ENCODE measurements at regions not wholly inside any gene's neighbourhood (a gene's known extent, or its start where the extent isn't known, plus 50 kb on each side); places are given as distances from the start of the nearest gene placed in this dataset.

DNA sequence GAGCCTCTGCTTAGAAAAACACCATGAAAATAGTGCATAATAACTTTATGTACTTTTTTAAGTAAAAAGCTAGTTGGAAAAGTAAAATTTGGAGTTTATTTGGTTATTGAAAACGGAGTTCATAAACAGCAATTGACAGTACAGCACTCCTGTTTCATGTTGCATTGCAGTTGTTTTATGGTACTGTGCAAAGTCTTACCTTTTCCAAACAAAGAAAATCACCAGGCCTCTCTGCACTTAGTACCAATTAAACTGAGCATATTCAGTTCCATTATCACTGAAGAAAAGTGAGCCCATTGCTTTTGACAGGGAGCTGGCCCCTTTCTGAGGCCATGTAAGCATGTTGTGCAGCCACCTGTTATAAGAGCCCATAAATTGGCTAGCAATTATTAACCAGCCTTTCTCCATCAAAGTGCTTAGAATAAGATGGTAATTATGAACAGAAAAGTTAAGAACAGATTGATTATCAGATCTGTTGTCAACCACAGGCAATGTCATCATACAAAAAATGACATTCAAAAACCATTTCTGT lies 376.6 kb upstream of the EMCN start:
- H3K27ac ChIP-seq = no peak overlapping the region
- H3K27me3 ChIP-seq = no peaks in the 10 kb centered on the region
- no peaks in the 10 kb centered on the region for H3K36me3 ChIP-seq
- DNase-seq (ENCODE audit: low read depth in 1 of 2, low spot score in 1 of 2) = no peak
- H3K9me3 ChIP-seq (ENCODE audit: low read depth) = no peaks in the 10 kb centered on the region
- TF ChIP-seq, protein P1, sequence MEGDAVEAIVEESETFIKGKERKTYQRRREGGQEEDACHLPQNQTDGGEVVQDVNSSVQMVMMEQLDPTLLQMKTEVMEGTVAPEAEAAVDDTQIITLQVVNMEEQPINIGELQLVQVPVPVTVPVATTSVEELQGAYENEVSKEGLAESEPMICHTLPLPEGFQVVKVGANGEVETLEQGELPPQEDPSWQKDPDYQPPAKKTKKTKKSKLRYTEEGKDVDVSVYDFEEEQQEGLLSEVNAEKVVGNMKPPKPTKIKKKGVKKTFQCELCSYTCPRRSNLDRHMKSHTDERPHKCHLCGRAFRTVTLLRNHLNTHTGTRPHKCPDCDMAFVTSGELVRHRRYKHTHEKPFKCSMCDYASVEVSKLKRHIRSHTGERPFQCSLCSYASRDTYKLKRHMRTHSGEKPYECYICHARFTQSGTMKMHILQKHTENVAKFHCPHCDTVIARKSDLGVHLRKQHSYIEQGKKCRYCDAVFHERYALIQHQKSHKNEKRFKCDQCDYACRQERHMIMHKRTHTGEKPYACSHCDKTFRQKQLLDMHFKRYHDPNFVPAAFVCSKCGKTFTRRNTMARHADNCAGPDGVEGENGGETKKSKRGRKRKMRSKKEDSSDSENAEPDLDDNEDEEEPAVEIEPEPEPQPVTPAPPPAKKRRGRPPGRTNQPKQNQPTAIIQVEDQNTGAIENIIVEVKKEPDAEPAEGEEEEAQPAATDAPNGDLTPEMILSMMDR (IDR thresholded peaks at IDR 0.05; ENCODE audit: low read depth, low read length) = no peak
- H3K4me3 ChIP-seq = no peak overlapping the region
- no peaks in the 10 kb centered on the region for H3K4me1 ChIP-seq (ENCODE audit: low read depth)

DNA sequence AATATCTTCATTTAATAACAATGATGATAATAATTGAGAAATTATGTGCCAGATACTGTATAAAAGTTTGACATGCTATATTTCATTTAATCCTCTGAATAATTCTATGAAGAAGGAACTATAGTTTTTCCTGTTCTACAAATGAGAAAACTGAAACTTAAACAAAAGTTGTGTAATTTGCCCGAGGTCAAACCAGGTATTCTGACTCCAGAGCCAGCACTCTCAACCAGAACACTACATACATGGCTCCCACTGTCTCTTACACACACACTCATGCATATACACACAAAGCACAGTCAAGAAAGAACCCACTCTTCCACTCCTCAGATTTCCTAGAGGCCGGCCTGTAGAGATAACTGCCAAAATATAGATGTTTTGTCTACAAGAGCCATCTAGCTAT lies 374.0 kb upstream of the EMCN start:
- Histone ChIP-seq H3K4me3 (no peak overlapping the region), H3K27me3 (no peaks in the 10 kb centered on the region), H3K36me3 (no peaks in the 10 kb centered on the region), H3K4me1 (ENCODE audit: low read depth) (no peaks in the 10 kb centered on the region), H3K9me3 (ENCODE audit: low read depth) (no peaks in the 10 kb centered on the region), H3K27ac (no peak overlapping the region)
- TF ChIP-seq, protein P1 (IDR thresholded peaks at IDR 0.05; ENCODE audit: low read depth, low read length) = no peak
- no peak for DNase-seq (ENCODE audit: low read depth in 1 of 2, low spot score in 1 of 2)

DNA sequence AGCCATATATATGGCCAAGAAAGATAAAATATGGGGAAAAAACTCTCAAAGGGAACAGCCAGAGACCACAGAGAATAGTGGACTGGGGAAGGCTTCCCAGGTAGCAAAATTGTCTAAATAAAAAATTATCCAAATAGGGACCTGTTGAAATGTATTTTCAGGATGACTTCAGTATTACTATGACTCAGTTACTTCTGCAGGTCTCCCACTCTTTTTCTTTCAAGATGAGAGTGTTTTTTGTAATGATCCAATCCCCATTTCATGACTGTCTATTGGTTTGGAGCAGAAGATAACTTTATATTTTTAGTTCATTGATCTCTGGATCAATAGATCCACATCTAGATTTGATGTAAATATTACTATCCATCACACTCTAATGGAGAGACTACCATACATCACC lies 372.1 kb upstream of the EMCN start:
- TF ChIP-seq, protein P1 (IDR thresholded peaks at IDR 0.05; ENCODE audit: low read depth, low read length) = no peak
- Histone ChIP-seq H3K36me3 (no peaks in the 10 kb centered on the region), H3K27ac (no peak overlapping the region), H3K4me3 (no peak overlapping the region), H3K9me3 (ENCODE audit: low read depth) (no peaks in the 10 kb centered on the region), H3K27me3 (no peaks in the 10 kb centered on the region), H3K4me1 (ENCODE audit: low read depth) (no peaks in the 10 kb centered on the region)
- no peak for DNase-seq (ENCODE audit: low read depth in 1 of 2, low spot score in 1 of 2)

DNA sequence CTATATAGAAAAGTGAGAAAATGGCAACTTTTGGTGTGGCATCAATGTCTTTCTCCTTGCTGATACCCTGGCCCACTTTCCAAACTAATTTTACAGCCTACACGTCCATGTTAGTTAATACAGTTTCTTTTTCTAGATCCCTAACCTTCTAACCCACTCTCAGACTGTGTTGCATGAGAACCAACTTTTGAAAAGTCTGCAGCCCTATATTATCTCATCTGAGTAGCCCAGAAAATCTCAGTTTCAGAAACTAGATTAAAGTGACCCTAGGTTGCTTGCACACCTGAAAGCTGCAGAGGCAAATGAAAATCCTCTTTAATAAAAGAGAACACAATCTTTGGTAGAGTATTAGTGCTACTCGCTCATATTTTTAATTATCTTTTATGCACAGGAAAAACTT lies 371.6 kb upstream of the EMCN start:
- H3K36me3 ChIP-seq = no peaks in the 10 kb centered on the region
- H3K4me1 ChIP-seq (ENCODE audit: low read depth) = no peaks in the 10 kb centered on the region
- no peak overlapping the region for H3K4me3 ChIP-seq
- H3K27ac ChIP-seq = no peak overlapping the region
- H3K27me3 ChIP-seq = no peaks in the 10 kb centered on the region
- no peaks in the 10 kb centered on the region for H3K9me3 ChIP-seq (ENCODE audit: low read depth)
- TF ChIP-seq, protein P1 (IDR thresholded peaks at IDR 0.05; ENCODE audit: low read depth, low read length) = no peak
- no peak for DNase-seq (ENCODE audit: low read depth in 1 of 2, low spot score in 1 of 2)

DNA sequence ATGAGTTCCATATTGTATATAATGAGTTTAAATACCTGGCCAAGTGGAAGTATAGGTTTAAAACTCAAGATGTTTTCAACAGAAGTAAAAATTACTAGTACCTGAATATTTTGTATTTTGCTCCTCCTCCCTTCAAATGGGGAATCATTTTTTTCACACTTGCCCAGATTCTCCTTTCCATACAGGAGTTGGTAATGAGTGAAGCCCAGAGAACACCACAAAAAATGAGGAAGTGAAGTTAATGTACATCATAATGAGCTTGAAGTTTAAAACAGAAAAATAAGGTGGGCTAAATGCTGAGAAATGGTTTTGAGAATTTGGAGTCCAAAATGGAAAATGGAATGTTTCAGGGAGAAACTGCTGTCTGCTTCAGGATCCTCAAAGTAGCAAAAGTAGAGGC lies 364.8 kb upstream of the EMCN start:
- Histone ChIP-seq H3K36me3 (no peaks in the 10 kb centered on the region), H3K27me3 (no peaks in the 10 kb centered on the region), H3K4me1 (ENCODE audit: low read depth) (peaks cover 7% of the 10 kb centered on the region), H3K9me3 (ENCODE audit: low read depth) (no peaks in the 10 kb centered on the region), H3K27ac (no peak overlapping the region), H3K4me3 (no peak overlapping the region)
- TF ChIP-seq, protein P1 (IDR thresholded peaks at IDR 0.05; ENCODE audit: low read depth, low read length) = no peak
- no peak for DNase-seq (ENCODE audit: low read depth in 1 of 2, low spot score in 1 of 2)

DNA sequence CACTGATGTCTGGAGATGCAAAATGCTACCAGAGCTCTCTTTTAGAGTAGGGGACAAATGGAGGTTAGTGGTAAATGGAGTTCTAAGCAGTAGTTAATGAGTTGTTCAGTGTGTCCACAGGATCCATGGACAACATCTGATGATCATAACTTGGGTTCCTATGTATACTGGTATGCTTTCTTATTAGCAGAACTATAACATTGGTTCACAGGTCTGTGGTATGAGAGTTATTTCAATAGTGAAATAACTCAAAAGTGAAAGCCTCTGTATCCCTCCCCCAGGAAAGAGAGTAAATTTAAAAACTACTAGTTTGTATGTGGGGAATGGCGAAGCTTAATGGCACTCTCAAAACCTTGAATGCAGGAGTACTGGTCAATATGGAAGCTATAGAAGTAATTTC lies 363.5 kb upstream of the EMCN start:
- TF ChIP-seq, protein P1 (IDR thresholded peaks at IDR 0.05; ENCODE audit: low read depth, low read length) = no peak
- H3K9me3 ChIP-seq (ENCODE audit: low read depth) = no peaks in the 10 kb centered on the region

More for the DNA sequence above, 363.5 kb upstream of the EMCN start:
- Histone ChIP-seq H3K36me3 (no peaks in the 10 kb centered on the region), H3K4me3 (no peak overlapping the region), H3K27ac (no peak overlapping the region), H3K27me3 (no peaks in the 10 kb centered on the region), H3K4me1 (ENCODE audit: low read depth) (peaks cover 7% of the 10 kb centered on the region)
- no peak for DNase-seq (ENCODE audit: low read depth in 1 of 2, low spot score in 1 of 2)

Measured in cardiac muscle cell (in vitro differentiated cells and primary cell).